PC-3 (cell line): ENCODE measurements at regions not wholly inside any gene's neighbourhood (a gene's known extent, or its start where the extent isn't known, plus 50 kb on each side); places are given as distances from the start of the nearest gene placed in this dataset.
"Not testable (repeated sequence)": the region's sequence is repeated elsewhere in the genome, so short reads cannot be mapped to it uniquely, and the experiment has no call there.

Source experiments
- ATAC-seq: fragments of 200-7000 bp; cut with Tn5 transposase; 2 replicates; pipeline ENCODE4 v1.9.1; 2020; ENCODE audit warnings: mild to moderate bottlenecking, moderate library complexity
- BruUV-seq: library from RNA; stranded (reverse); fragments of 400-500 nt; replicated peaks from 2 replicates; lab custom pipeline; 2021; lab: Mats Ljungman, UMichigan
- CTCF ChIA-PET: fragments of 300-600 bp; sonication (Branson Sonifier 250); formaldehyde crosslinking; loops from one replicate; lab custom pipeline; 2022; ENCODE audit warnings: antibody characterized with exemption; lab: Charles Lee
- POLR2A ChIA-PET: fragments of 300-600 bp; sonication (Branson Sonifier 250); formaldehyde crosslinking; loops from one replicate; lab custom pipeline; 2022; ENCODE audit warnings: antibody characterized with exemption; ENCODE audit not compliant: unreplicated experiment; lab: Charles Lee
- DNase-seq: peaks from one replicate; pipeline ENCODE4 v3.0.0-alpha.2; 2015
- H2AFZ ChIP-seq: fragments of 300-600 bp; sonication (generic); 2 replicates; pipeline ENCODE4 v1.6.0; 2016; ENCODE audit warnings: antibody characterized with exemption, low read length
- H3F3A ChIP-seq: fragments of 300-600 bp; sonication (generic); one replicate; pipeline ENCODE4 v1.6.0; 2017; ENCODE audit warnings: antibody characterized with exemption, low read length, control low read depth, mild to moderate bottlenecking; ENCODE audit not compliant: unreplicated experiment
- H3K27ac ChIP-seq: fragments of 300-600 bp; sonication (generic); 2 replicates; pipeline ENCODE4 v1.5.1; 2016; ENCODE audit warnings: mild to moderate bottlenecking, low read length
- H3K27me3 ChIP-seq: fragments of 300-600 bp; sonication (generic); 2 replicates; pipeline ENCODE4 v1.6.1; 2016; ENCODE audit warnings: low read length, mixed read lengths
- H3K36me3 ChIP-seq: fragments of 300-600 bp; sonication (generic); 2 replicates; pipeline ENCODE4 v1.6.1; 2016; ENCODE audit warnings: low read depth, mixed run types, low read length, mixed read lengths
- H3K4me1 ChIP-seq: fragments of 300-600 bp; sonication (generic); 2 replicates; pipeline ENCODE4 v1.5.1; 2016; ENCODE audit warnings: low read length; ENCODE audit not compliant: insufficient read depth
- H3K4me2 ChIP-seq: fragments of 300-600 bp; sonication (generic); 2 replicates; pipeline ENCODE4 v1.6.0; 2016; ENCODE audit warnings: low read length
- H3K4me3 ChIP-seq: fragments of 300-600 bp; sonication (generic); 2 replicates; pipeline ENCODE4 v1.5.1; 2016; ENCODE audit warnings: mild to moderate bottlenecking, low read length, mixed read lengths
- H3K79me2 ChIP-seq: fragments of 300-600 bp; sonication (generic); 2 replicates; pipeline ENCODE4 v1.6.1; 2017; ENCODE audit warnings: low read length, mixed read lengths
- H3K9ac ChIP-seq: fragments of 300-600 bp; sonication (generic); 2 replicates; pipeline ENCODE4 v1.6.0; 2016; ENCODE audit warnings: mild to moderate bottlenecking, low read length
- H3K9me2 ChIP-seq: fragments of 300-600 bp; sonication (generic); replicated peaks from 2 replicates; pipeline ENCODE4 v1.6.1; 2016; ENCODE audit warnings: mixed run types, low read length, mixed read lengths
- H3K9me3 ChIP-seq: fragments of 300-600 bp; sonication (generic); 2 replicates; pipeline ENCODE4 v1.6.1; 2016; ENCODE audit warnings: low read length, mixed read lengths
- H4K20me1 ChIP-seq: fragments of 300-600 bp; sonication (generic); 2 replicates; pipeline ENCODE4 v1.6.1; 2016; ENCODE audit warnings: low read length, mixed read lengths
- CTCF ChIP-seq: fragments of 300-600 bp; sonication (generic); conservative IDR thresholded peaks from 2 replicates; pipeline ENCODE4 v1.5.1; 2017; ENCODE audit warnings: antibody characterized with exemption, low read depth, mild to moderate bottlenecking, low read length
- EZH2 ChIP-seq: fragments of 300-600 bp; sonication (generic); IDR thresholded peaks from one replicate; pipeline ENCODE4 v1.6.1; 2017; ENCODE audit warnings: antibody characterized with exemption, mild to moderate bottlenecking, low read length; ENCODE audit not compliant: unreplicated experiment
- EZH2phosphoT487 ChIP-seq: fragments of 300-600 bp; sonication (generic); IDR thresholded peaks from 2 replicates; pipeline ENCODE4 v1.6.1; 2018; ENCODE audit warnings: mild to moderate bottlenecking, antibody characterized with exemption, low read length, borderline replicate concordance
- intact Hi-C: fragments of 100-400 bp; cut with micrococcal nuclease; formaldehyde crosslinking; loops from 2 replicates; pipeline ENCODE4 v1.9.0; 2023

GRCh38 chr4:183374950-183375555, 52.8 kb upstream of the CLDN24 start:
- Histone ChIP-seq H4K20me1 (no peaks in the 10 kb centered on the region), H3K4me2 (no peak overlapping the region), H3F3A (no peaks in the 10 kb centered on the region), H2AFZ (no peak overlapping the region), H3K9me3 (no peaks in the 10 kb centered on the region), H3K4me3 (no peak overlapping the region), H3K79me2 (no peaks in the 10 kb centered on the region), H3K9me2 (no peaks in the 10 kb centered on the region), H3K9ac (no peak overlapping the region), H3K36me3 (no peaks in the 10 kb centered on the region), H3K4me1 (no peaks in the 10 kb centered on the region), H3K27ac (no peak overlapping the region), H3K27me3 (no peaks in the 10 kb centered on the region)
- POLR2A ChIA-PET, result interaction anchor here (0.6 kb wide), 1 partner anchor 11 kb away, joined by 3 read pairs; no protein-coding TSS in a partner anchor
- TF ChIP-seq EZH2 (no peak), CTCF (no peak), EZH2phosphoT487 (no peak)
- no peak for DNase-seq
- no peak for ATAC-seq
- CTCF ChIA-PET, result no interaction called here
- no TSS peak for BruUV-seq
- intact Hi-C loops, result no loop called here

- Histone ChIP-seq H2AFZ (no peak overlapping the region), H3F3A (no peaks in the 10 kb centered on the region), H4K20me1 (no peaks in the 10 kb centered on the region), H3K36me3 (no peaks in the 10 kb centered on the region), H3K9me3 (no peaks in the 10 kb centered on the region), H3K79me2 (no peaks in the 10 kb centered on the region), H3K4me2 (no peak overlapping the region), H3K9me2 (no peaks in the 10 kb centered on the region), H3K4me3 (no peak overlapping the region), H3K9ac (no peak overlapping the region), H3K4me1 (no peaks in the 10 kb centered on the region), H3K27ac (no peak overlapping the region), H3K27me3 (no peaks in the 10 kb centered on the region)
- ChIA-PET CTCF (no interaction called here), POLR2A (no interaction called here)
- ATAC-seq (no peak), DNase-seq (no peak)
- intact Hi-C loops, result no loop called here
- TF ChIP-seq CTCF (no peak), EZH2phosphoT487 (no peak), EZH2 (no peak)
- no TSS peak for BruUV-seq
Measured at GRCh38 chr4:183376381-183376780, 54.2 kb upstream of the CLDN24 start.

DNA sequence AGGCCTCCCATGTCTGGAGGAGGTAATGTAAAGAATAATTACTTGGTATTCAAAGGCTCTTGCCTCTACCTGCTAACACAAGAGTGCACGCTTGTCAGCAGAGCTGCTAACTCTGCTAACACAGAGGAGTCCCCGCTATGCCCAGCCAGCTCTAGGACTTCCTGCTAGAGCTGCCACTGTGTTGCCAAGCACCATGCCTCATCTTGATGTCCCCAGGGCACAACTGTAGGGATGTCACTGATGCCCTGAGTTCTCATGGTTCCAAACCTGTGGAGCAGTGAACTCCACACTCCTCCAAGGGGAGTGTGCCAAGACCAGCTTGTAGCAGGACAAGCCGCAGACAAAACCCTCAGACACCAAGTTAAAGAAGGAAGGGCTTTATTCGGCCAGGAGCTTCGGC, 55.3 kb upstream of the CLDN24 start:
- Histone ChIP-seq H3K79me2 (no peaks in the 10 kb centered on the region), H3K27me3 (no peaks in the 10 kb centered on the region), H3K4me3 (no peak overlapping the region), H3F3A (no peaks in the 10 kb centered on the region), H2AFZ (no peak overlapping the region), H3K27ac (no peak overlapping the region), H3K4me2 (no peak overlapping the region), H3K36me3 (no peaks in the 10 kb centered on the region), H3K9me3 (no peaks in the 10 kb centered on the region), H3K4me1 (no peaks in the 10 kb centered on the region), H3K9ac (no peak overlapping the region), H4K20me1 (no peaks in the 10 kb centered on the region), H3K9me2 (no peaks in the 10 kb centered on the region)
- CTCF ChIA-PET, result no interaction called here
- no peak for TF ChIP-seq EZH2phosphoT487
- TF ChIP-seq CTCF, result no peak
- TF ChIP-seq EZH2, result no peak
- intact Hi-C loops, result no loop called here
- DNase-seq (no peak), ATAC-seq (no peak)
- POLR2A ChIA-PET, result no interaction called here
- BruUV-seq, result no TSS peak

DNA sequence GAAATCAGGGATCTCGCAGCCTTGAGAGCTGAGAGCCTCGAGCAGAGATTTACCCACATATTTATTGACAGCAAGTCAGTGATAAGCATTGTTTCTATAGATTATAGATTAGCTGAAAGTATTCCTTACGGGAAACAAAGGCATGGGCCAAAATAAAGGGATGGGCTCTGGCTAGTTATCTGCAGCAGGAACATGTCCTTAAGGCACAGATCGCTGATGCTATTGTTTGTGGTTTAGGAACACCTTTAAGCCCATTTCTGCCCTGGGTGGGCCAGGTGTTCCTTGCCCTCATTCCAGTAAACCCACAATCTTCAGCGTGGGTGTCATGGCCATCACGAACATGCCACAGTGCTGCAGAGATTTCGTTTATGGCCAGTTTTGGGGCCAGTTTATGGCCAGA, 56.1 kb upstream of the CLDN24 start:
- H3K36me3 ChIP-seq, H3K9me3 ChIP-seq, BruUV-seq, H4K20me1 ChIP-seq, H3F3A ChIP-seq, CTCF ChIA-PET, H3K9ac ChIP-seq, H2AFZ ChIP-seq, DNase-seq, POLR2A ChIA-PET, ATAC-seq, intact Hi-C loops, H3K79me2 ChIP-seq, H3K27ac ChIP-seq, H3K4me2 ChIP-seq, H3K4me1 ChIP-seq, H3K4me3 ChIP-seq, H3K9me2 ChIP-seq, H3K27me3 ChIP-seq: not testable (repeated sequence)
